ENCODE measurements at regions not wholly inside any gene's neighbourhood (a gene's known extent, or its start where the extent isn't known, plus 50 kb on each side); places are given as distances from the start of the nearest gene placed in this dataset.

GRCh38 chr7:25632616-25633015 is 404.3 kb upstream of the NPVF start:
- TF ChIP-seq POLR2A (IDR thresholded peaks at IDR 0.05) (no peak), CTCF (IDR thresholded peaks at IDR 0.05) (no peak), POLR2AphosphoS5 (IDR thresholded peaks at IDR 0.05) (no peak)

Measured in gastroesophageal sphincter (tissue), 3 donors.